MCF 10A (cell line): ENCODE measurements at regions not wholly inside any gene's neighbourhood (a gene's known extent, or its start where the extent isn't known, plus 50 kb on each side); places are given as distances from the start of the nearest gene placed in this dataset.

Experiments
- BruUV-seq: library from RNA; stranded (reverse); fragments of 400-500 nt; replicated peaks from 2 replicates; lab custom pipeline; 2021; lab: Mats Ljungman, UMichigan
- CTCF ChIA-PET: fragments of 300-600 bp; sonication (Branson Sonifier 250); formaldehyde crosslinking; extraction: SDS; loops from one replicate; lab custom pipeline; 2021; ENCODE audit warnings: antibody characterized with exemption, inconsistent platforms; lab: Yijun Ruan, JAX
- POLR2A ChIA-PET: fragments of 300-600, 350-650 bp; sonication (Branson Sonifier 250); formaldehyde crosslinking; extraction: SDS; loops from one replicate; lab custom pipeline; 2020; ENCODE audit warnings: antibody characterized with exemption, inconsistent platforms; lab: Yijun Ruan, JAX
- DNase-seq: peaks from one replicate; pipeline ENCODE4 v3.0.0-alpha.2; 2018; ENCODE audit not compliant: unreplicated experiment
- H3K27ac Mint-ChIP-seq: one replicate; pipeline ENCODE4 v1.8.0; 2022; ENCODE audit warnings: mild to moderate bottlenecking, low read depth, mixed read lengths; ENCODE audit not compliant: unreplicated experiment
- H3K27me3 Mint-ChIP-seq: one replicate; pipeline ENCODE4 v1.8.0; 2022; ENCODE audit warnings: mixed read lengths; ENCODE audit not compliant: insufficient read depth, unreplicated experiment
- H3K36me3 Mint-ChIP-seq: one replicate; pipeline ENCODE4 v1.8.0; 2022; ENCODE audit warnings: mild to moderate bottlenecking, moderate library complexity, mixed read lengths; ENCODE audit not compliant: insufficient read depth, unreplicated experiment
- H3K4me1 Mint-ChIP-seq: one replicate; pipeline ENCODE4 v1.8.0; 2022; ENCODE audit warnings: mixed read lengths; ENCODE audit not compliant: insufficient read depth, unreplicated experiment
- H3K4me3 Mint-ChIP-seq: one replicate; pipeline ENCODE4 v1.8.0; 2022; ENCODE audit warnings: mild to moderate bottlenecking, moderate library complexity, mixed read lengths; ENCODE audit not compliant: unreplicated experiment
- H3K9me3 Mint-ChIP-seq: one replicate; pipeline ENCODE4 v1.8.0; 2022; ENCODE audit warnings: mixed read lengths; ENCODE audit not compliant: unreplicated experiment
- intact Hi-C: fragments of 100-400 bp; cut with micrococcal nuclease; formaldehyde crosslinking; loops from 2 replicates; pipeline ENCODE4 v1.14.1; 2022
- TF ChIP-seq, protein P1 (sequence below): fragments of 200-600 bp; IDR thresholded peaks from one replicate; pipeline ENCODE4 v1.8.0; 2022; ENCODE audit warnings: antibody characterized with exemption, mild to moderate bottlenecking; ENCODE audit not compliant: unreplicated experiment

DNA sequence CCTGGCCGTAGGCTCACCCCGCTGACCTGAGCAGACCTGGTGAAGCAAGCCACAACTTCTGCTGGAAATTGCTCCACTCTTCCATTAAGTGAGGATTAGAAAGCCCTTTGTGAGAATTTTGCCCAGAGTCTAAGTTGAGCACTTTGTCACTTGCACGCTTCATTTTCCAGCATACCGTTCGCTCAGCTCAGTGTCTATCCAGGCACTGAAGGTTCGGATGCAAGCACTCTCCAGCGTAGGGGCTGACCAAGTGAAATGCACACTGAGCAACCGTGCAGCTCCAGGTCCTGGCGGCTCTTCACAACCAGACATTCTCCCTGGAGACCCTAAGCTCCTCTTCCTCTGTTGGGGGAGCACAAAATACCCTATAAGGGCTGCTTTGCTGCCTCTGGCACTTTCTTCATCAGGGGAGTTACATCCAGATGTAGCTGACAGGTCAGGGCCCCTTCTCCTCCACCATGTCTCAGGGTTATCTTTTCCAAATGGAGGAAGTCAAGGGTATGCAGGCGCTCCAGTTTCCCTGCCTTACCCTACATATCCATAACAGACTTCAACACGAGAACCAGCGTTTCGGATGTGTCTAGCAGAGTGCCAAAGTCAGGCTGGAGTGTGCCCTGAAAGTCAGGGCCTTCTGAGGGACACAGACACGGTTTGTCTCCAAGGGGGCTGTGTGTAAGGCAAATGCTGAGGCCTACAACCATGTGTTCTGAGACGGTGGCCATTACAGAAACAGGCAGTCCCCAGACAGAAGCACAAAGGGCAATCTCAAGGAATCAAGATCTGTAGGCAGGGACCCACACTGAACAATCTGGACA is 146.7 kb upstream of the AFDN start:
- CTCF ChIA-PET: no interaction called here
- DNase-seq: no peak
- H3K27me3 Mint-ChIP-seq: peaks cover 54% of the 10 kb centered on the region

DNA sequence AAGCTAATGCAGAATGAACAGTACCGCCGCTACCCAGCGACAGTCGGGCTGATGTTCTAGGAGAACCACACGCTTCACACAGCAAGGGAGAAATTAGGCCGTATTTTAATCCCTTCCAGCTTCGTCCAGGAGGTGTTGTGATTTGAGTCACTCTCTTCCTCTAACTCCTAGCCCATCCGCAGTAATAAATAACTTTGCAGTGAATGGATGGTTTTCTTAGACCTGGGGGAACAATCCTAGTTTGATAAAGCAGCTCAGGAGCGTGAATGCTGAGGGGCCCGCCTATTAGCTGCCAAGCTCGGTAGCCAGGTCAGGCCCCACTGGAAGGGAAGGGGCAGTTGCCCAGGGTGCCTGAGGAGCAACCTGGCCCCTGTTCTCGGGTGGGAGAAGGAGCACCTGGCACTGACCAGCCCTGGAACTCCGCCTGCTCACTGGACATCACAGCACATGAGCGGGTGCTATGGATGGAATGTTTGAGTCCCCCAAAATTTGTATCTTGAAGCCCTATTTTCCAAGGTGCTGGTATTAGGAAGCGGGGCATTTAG is 146.0 kb upstream of the AFDN start:
- BruUV-seq: no TSS peak
- DNase-seq: no peak
- ChIA-PET POLR2A (interaction anchor here (0.8 kb wide), 1 partner anchor 22 kb away, joined by 3 read pairs; no protein-coding TSS in a partner anchor), CTCF (no interaction called here)
- H3K9me3 Mint-ChIP-seq: no peaks in the 10 kb centered on the region
- H3K27me3 Mint-ChIP-seq: peaks cover 54% of the 10 kb centered on the region
- no peak overlapping the region for H3K4me3 Mint-ChIP-seq
- no peaks in the 10 kb centered on the region for H3K4me1 Mint-ChIP-seq
- H3K36me3 Mint-ChIP-seq: no peaks in the 10 kb centered on the region
- H3K27ac Mint-ChIP-seq: no peak overlapping the region
- TF ChIP-seq, protein P1, sequence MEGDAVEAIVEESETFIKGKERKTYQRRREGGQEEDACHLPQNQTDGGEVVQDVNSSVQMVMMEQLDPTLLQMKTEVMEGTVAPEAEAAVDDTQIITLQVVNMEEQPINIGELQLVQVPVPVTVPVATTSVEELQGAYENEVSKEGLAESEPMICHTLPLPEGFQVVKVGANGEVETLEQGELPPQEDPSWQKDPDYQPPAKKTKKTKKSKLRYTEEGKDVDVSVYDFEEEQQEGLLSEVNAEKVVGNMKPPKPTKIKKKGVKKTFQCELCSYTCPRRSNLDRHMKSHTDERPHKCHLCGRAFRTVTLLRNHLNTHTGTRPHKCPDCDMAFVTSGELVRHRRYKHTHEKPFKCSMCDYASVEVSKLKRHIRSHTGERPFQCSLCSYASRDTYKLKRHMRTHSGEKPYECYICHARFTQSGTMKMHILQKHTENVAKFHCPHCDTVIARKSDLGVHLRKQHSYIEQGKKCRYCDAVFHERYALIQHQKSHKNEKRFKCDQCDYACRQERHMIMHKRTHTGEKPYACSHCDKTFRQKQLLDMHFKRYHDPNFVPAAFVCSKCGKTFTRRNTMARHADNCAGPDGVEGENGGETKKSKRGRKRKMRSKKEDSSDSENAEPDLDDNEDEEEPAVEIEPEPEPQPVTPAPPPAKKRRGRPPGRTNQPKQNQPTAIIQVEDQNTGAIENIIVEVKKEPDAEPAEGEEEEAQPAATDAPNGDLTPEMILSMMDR: no peak
- intact Hi-C loops: no loop called here

More for the DNA sequence above, 146.7 kb upstream of the AFDN start:
- BruUV-seq: no TSS peak
- POLR2A ChIA-PET: interaction anchor here (0.8 kb wide), 1 partner anchor 23 kb away, joined by 3 read pairs; no protein-coding TSS in a partner anchor
- Mint-ChIP-seq H3K4me1 (no peaks in the 10 kb centered on the region), H3K27ac (no peak overlapping the region), H3K9me3 (no peaks in the 10 kb centered on the region), H3K36me3 (no peaks in the 10 kb centered on the region), H3K4me3 (no peak overlapping the region)
- TF ChIP-seq, protein P1: no peak
- intact Hi-C loops: no loop called here

DNA sequence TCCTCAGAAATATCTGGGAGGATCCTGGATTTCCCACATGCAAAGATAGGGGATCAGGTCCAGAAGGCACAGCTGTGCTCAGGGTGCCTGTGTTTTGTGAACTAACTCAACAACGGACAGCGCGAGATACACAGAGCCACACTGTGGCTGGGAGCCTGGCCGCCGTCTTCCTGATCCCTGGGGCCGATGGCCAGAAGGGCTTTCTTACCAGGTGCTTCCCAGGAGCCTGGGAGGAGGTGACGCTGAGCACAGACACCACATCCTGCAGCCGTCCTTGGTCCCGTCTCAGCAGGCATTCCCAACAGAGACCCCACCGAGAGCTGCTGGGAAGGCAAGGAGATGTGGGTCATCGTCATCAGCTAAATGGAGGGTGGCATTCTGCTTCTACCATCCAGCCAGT is 144.6 kb upstream of the AFDN start:
- no TSS peak for BruUV-seq
- peaks cover 57% of the 10 kb centered on the region for H3K27me3 Mint-ChIP-seq
- no peak overlapping the region for H3K27ac Mint-ChIP-seq

More for the DNA sequence above, 144.6 kb upstream of the AFDN start:
- ChIA-PET POLR2A (interaction anchor here (1.0 kb wide), 1 partner anchor 8 kb away, joined by 4 read pairs; no protein-coding TSS in a partner anchor), CTCF (interaction anchor here (0.8 kb wide), 1 partner anchor 1118 kb away, joined by 7 read pairs; no protein-coding TSS in a partner anchor)
- peaks cover 8% of the 10 kb centered on the region for H3K9me3 Mint-ChIP-seq
- TF ChIP-seq, protein P1: no peak
- no peak overlapping the region for H3K4me3 Mint-ChIP-seq
- no peak for DNase-seq
- no peaks in the 10 kb centered on the region for H3K4me1 Mint-ChIP-seq
- intact Hi-C loops: no loop called here
- no peaks in the 10 kb centered on the region for H3K36me3 Mint-ChIP-seq
